ENCODE measurements at regions not wholly inside any gene's neighbourhood (a gene's known extent, or its start where the extent isn't known, plus 50 kb on each side); places are given as distances from the start of the nearest gene placed in this dataset.

GRCh38 chr12:13277293-13277692 is 80.8 kb downstream of the EMP1 start:
- no peaks in the 10 kb centered on the region for H3K9me3 ChIP-seq (ENCODE audit: control insufficient read depth in 4 of 4, low read length in 3 of 4)
- WGBS = 94% methylated on average over 4 of the region's 4 CpGs
- H3K4me1 ChIP-seq (ENCODE audit: control insufficient read depth in 4 of 4, insufficient read depth in 4 of 4, low read length in 3 of 4) = peaks cover 0 to 3% (median 0%) of the 10 kb centered on the region in 4 donors
- no peak overlapping the region for H3K27ac ChIP-seq (ENCODE audit: low read depth in 1 of 2, low read length in 2 of 2)
- peaks cover 0 to 3% (median 0%) of the 10 kb centered on the region in 4 donors for H3K27me3 ChIP-seq (ENCODE audit: control insufficient read depth in 4 of 4, insufficient read depth in 4 of 4, low read length in 3 of 4)
- H3K36me3 ChIP-seq (ENCODE audit: control insufficient read depth in 4 of 4, insufficient read depth in 3 of 4, low read depth in 1 of 4, low read length in 3 of 4) = no peaks in the 10 kb centered on the region
- H3K9ac ChIP-seq (ENCODE audit: low read depth in 1 of 2, low read length in 2 of 2) = no peak overlapping the region
- DNase-seq (ENCODE audit: low spot score) = no peak
- H3K4me3 ChIP-seq (ENCODE audit: low read depth in 1 of 3, low read length in 3 of 3) = no peak overlapping the region
- TF ChIP-seq NR2F2 (IDR thresholded peaks at IDR 0.05) (no peak), RAD21 (IDR thresholded peaks at IDR 0.05) (no peak), FOXA2 (IDR thresholded peaks at IDR 0.05) (no peak), EGR1 (IDR thresholded peaks at IDR 0.05; ENCODE audit: low read depth in 2 of 2) (no peak), ATF3 (IDR thresholded peaks at IDR 0.05) (no peak), FOXA1 (IDR thresholded peaks at IDR 0.05) (no peak), HNF4A (conservative IDR thresholded peaks at IDR 0.05) (no peak), HNF4G (IDR thresholded peaks at IDR 0.05) (no peak), RXRA (IDR thresholded peaks at IDR 0.05) (no peak), SP1 (IDR thresholded peaks at IDR 0.05) (no peak), REST (IDR thresholded peaks at IDR 0.05) (no peak), GABPA (IDR thresholded peaks at IDR 0.05 in 1 of 2, conservative IDR thresholded peaks at IDR 0.05 in 1 of 2) (no peak), MAX (IDR thresholded peaks at IDR 0.05) (no peak), JUND (IDR thresholded peaks at IDR 0.05) (no peak), TAF1 (conservative IDR thresholded peaks at IDR 0.05) (no peak), CTCF (IDR thresholded peaks at IDR 0.05; ENCODE audit: low read depth, low read length, missing input control) (no peak), YY1 (IDR thresholded peaks at IDR 0.05) (no peak), ZBTB33 (IDR thresholded peaks at IDR 0.05) (no peak)

Data from liver (tissue), 8 donors.